Trophoblast cell (in vitro differentiated cells and primary cell): ENCODE measurements at regions not wholly inside any gene's neighbourhood (a gene's known extent, or its start where the extent isn't known, plus 50 kb on each side); places are given as distances from the start of the nearest gene placed in this dataset.

ENCODE experiments used
- DNase-seq, 2 donors: peaks; one replicate each; pipeline ENCODE4 v3.0.0-alpha.2; 2016
- H2AFZ ChIP-seq: 2 replicates; pipeline ENCODE4 v1.6.1; 2013; ENCODE audit warnings: low read length, moderate library complexity, mild to moderate bottlenecking; ENCODE audit not compliant: insufficient read depth, poor library complexity
- H2AK5ac ChIP-seq: 2 replicates; pipeline ENCODE4 v1.6.1; 2013; ENCODE audit warnings: mild to moderate bottlenecking, low read length
- H2BK120ac ChIP-seq: 2 replicates; pipeline ENCODE4 v1.6.1; 2013; ENCODE audit warnings: low read length, mild to moderate bottlenecking, moderate library complexity; ENCODE audit not compliant: insufficient read depth, poor library complexity
- H2BK12ac ChIP-seq: 2 replicates; pipeline ENCODE4 v1.6.1; 2013; ENCODE audit warnings: mild to moderate bottlenecking, low read length, moderate library complexity
- H2BK5ac ChIP-seq: 2 replicates; pipeline ENCODE4 v1.6.1; 2013; ENCODE audit warnings: low read length, low read depth, moderate library complexity, mild to moderate bottlenecking; ENCODE audit not compliant: poor library complexity
- H3K14ac ChIP-seq: 2 replicates; pipeline ENCODE4 v1.6.1; 2013; ENCODE audit warnings: mild to moderate bottlenecking, low read length
- H3K18ac ChIP-seq: 2 replicates; pipeline ENCODE4 v1.6.1; 2013; ENCODE audit warnings: mild to moderate bottlenecking, low read length
- H3K23ac ChIP-seq: 2 replicates; pipeline ENCODE4 v1.6.1; 2013; ENCODE audit warnings: low read length
- H3K27ac ChIP-seq: 2 replicates; pipeline ENCODE4 v1.5.1; 2013; ENCODE audit warnings: low read depth, mild to moderate bottlenecking, inconsistent platforms, low read length, moderate library complexity
- H3K27me3 ChIP-seq: 2 replicates; pipeline ENCODE4 v1.6.1; 2013; ENCODE audit warnings: inconsistent platforms, mild to moderate bottlenecking, low read length, moderate library complexity; ENCODE audit not compliant: insufficient read depth
- H3K36me3 ChIP-seq, 2 experiments: 1 replicate in 1 of 2; 2 replicates in 1 of 2; pipeline ENCODE4 v1.6.1; 2013; ENCODE audit warnings: low read length in 2 of 2, mild to moderate bottlenecking in 2 of 2, moderate library complexity in 1 of 2; ENCODE audit not compliant: insufficient read depth in 2 of 2, control insufficient read depth in 1 of 2
- H3K4ac ChIP-seq: 2 replicates; pipeline ENCODE4 v1.6.1; 2013; ENCODE audit warnings: low read depth, mild to moderate bottlenecking, low read length, moderate library complexity
- H3K4me1 ChIP-seq, 2 experiments: 1 replicate in 1 of 2; 2 replicates in 1 of 2; pipeline ENCODE4 v1.6.1; 2013; ENCODE audit warnings: low read length in 2 of 2, mild to moderate bottlenecking in 2 of 2, moderate library complexity in 1 of 2; ENCODE audit not compliant: insufficient read depth in 2 of 2, control insufficient read depth in 1 of 2
- H3K4me2 ChIP-seq: 2 replicates; pipeline ENCODE4 v1.6.1; 2013; ENCODE audit warnings: inconsistent platforms, mild to moderate bottlenecking, low read length, moderate library complexity
- H3K4me3 ChIP-seq: 2 replicates; pipeline ENCODE4 v1.5.1; 2013; ENCODE audit warnings: mild to moderate bottlenecking, low read depth, low read length, inconsistent platforms
- H3K79me1 ChIP-seq: one replicate; pipeline ENCODE4 v1.6.1; 2013; ENCODE audit warnings: low read length
- H3K79me2 ChIP-seq: 2 replicates; pipeline ENCODE4 v1.6.1; 2013; ENCODE audit warnings: low read length, mild to moderate bottlenecking; ENCODE audit not compliant: control insufficient read depth, insufficient read depth, poor library complexity
- H3K9ac ChIP-seq: 2 replicates; pipeline ENCODE4 v1.6.1; 2013; ENCODE audit warnings: mild to moderate bottlenecking, low read length
- H3K9me3 ChIP-seq: 2 replicates; pipeline ENCODE4 v1.6.1; 2013; ENCODE audit warnings: low read depth, mild to moderate bottlenecking, control low read depth, inconsistent platforms, low read length; ENCODE audit not compliant: insufficient read depth
- H4K12ac ChIP-seq: 2 replicates; pipeline ENCODE4 v1.6.1; 2013; ENCODE audit warnings: low read depth, mild to moderate bottlenecking, low read length, moderate library complexity
- H4K8ac ChIP-seq: 2 replicates; pipeline ENCODE4 v1.6.1; 2013; ENCODE audit warnings: low read depth, mild to moderate bottlenecking, low read length, moderate library complexity
- H4K91ac ChIP-seq: one replicate; pipeline ENCODE4 v1.6.1; 2013; ENCODE audit warnings: low read depth, mild to moderate bottlenecking, low read length, moderate library complexity
- WGBS: extraction: QIAGEN DNeasy Blood & Tissue Kit; methylation state at CpG from one replicate; pipeline ENCODE4 v1.1.7; 2013; ENCODE audit warnings: missing lambda C conversion rate; ENCODE audit not compliant: insufficient read length, insufficient coverage; ENCODE audit errors: extremely low coverage; 5-methylcytosine and 5-hydroxymethylcytosine counted together

GRCh38 chr20:55782224-55782911, 223.0 kb downstream of the CBLN4 start:
- H3K9ac ChIP-seq = no peak overlapping the region
- no peak for DNase-seq
- H3K79me2 ChIP-seq = no peaks in the 10 kb centered on the region
- no peak overlapping the region for H3K4me2 ChIP-seq
- H2AFZ ChIP-seq = no peak overlapping the region
- H3K79me1 ChIP-seq = no peaks in the 10 kb centered on the region
- no peak overlapping the region for H3K4me3 ChIP-seq
- no peak overlapping the region for H3K18ac ChIP-seq
- no peak overlapping the region for H3K14ac ChIP-seq
- no peak overlapping the region for H4K8ac ChIP-seq
- no peak overlapping the region for H2BK120ac ChIP-seq
- no peaks in the 10 kb centered on the region for H3K9me3 ChIP-seq
- no peak overlapping the region for H3K4ac ChIP-seq
- no peak overlapping the region for H2BK5ac ChIP-seq
- no peaks in the 10 kb centered on the region for H3K4me1 ChIP-seq
- no peak overlapping the region for H4K12ac ChIP-seq
- no peak overlapping the region for H2AK5ac ChIP-seq
- H2BK12ac ChIP-seq = no peak overlapping the region
- WGBS = no CpG with 5 or more reads among the region's 5 CpGs
- H4K91ac ChIP-seq = no peak overlapping the region
- no peaks in the 10 kb centered on the region for H3K27me3 ChIP-seq
- H3K36me3 ChIP-seq = no peaks in the 10 kb centered on the region
- H3K23ac ChIP-seq = no peak overlapping the region
- no peak overlapping the region for H3K27ac ChIP-seq

DNA sequence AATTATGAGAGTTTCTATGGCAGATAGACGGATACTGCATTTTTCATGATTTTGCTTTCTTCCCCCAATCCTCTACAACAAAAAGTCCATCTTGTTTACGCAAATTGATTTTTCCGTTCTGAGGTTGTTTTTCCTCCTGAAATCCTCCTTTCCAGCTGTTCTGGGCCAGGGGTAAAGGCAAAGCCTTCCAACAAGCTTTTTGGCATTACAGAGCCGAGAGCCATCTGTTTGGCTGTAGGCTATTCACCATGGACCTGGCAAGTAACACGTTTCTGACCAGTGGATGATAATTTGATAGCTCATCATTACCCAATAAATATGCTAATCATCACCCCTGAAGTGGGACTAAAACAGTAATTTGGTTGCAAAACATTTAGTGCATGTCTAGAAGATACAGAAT, 226.5 kb downstream of the CBLN4 start:
- Histone ChIP-seq H3K4ac (no peak overlapping the region), H3K9ac (no peak overlapping the region), H3K14ac (no peak overlapping the region), H3K4me1 (no peaks in the 10 kb centered on the region), H3K18ac (no peak overlapping the region), H3K9me3 (no peaks in the 10 kb centered on the region), H3K4me3 (no peak overlapping the region), H2AK5ac (no peak overlapping the region), H3K79me1 (no peaks in the 10 kb centered on the region), H3K23ac (no peak overlapping the region), H2BK5ac (no peak overlapping the region), H2BK120ac (no peak overlapping the region), H4K12ac (no peak overlapping the region), H2BK12ac (no peak overlapping the region), H4K8ac (no peak overlapping the region), H4K91ac (no peak overlapping the region), H3K79me2 (no peaks in the 10 kb centered on the region), H3K27me3 (no peaks in the 10 kb centered on the region), H3K27ac (no peak overlapping the region), H2AFZ (no peak overlapping the region), H3K4me2 (no peak overlapping the region), H3K36me3 (no peaks in the 10 kb centered on the region)
- DNase-seq = no peak
- WGBS = no CpG with 5 or more reads among the region's 5 CpGs

DNA sequence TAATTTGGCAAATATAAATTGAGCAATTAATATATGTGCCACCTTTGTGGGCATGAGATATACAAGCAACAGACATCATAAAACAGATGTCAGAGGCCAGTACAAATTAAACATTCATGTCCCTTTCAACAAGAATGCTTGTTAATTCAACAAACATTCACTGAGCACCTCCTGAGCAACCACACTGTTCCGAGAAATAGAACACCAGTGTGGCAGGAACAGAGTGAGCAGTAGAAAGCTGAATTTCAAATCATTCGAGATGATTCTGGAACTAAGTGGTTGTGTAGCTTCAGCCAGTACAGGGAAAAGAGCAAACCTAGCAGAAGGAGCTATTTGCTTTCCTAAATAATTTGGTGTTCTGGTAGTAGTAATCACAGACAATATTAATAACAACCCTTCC, 227.7 kb downstream of the CBLN4 start:
- no peaks in the 10 kb centered on the region for H3K27me3 ChIP-seq
- no peak overlapping the region for H3K14ac ChIP-seq
- H4K12ac ChIP-seq = no peak overlapping the region
- H4K8ac ChIP-seq = no peak overlapping the region
- no peaks in the 10 kb centered on the region for H3K9me3 ChIP-seq
- no peak overlapping the region for H3K4me3 ChIP-seq
- no peaks in the 10 kb centered on the region for H3K79me2 ChIP-seq
- no peaks in the 10 kb centered on the region for H3K79me1 ChIP-seq
- no peak overlapping the region for H2BK120ac ChIP-seq
- H4K91ac ChIP-seq = no peak overlapping the region
- no peak overlapping the region for H3K9ac ChIP-seq
- no peaks in the 10 kb centered on the region for H3K4me1 ChIP-seq
- no peak overlapping the region for H2BK12ac ChIP-seq
- no peaks in the 10 kb centered on the region for H3K36me3 ChIP-seq
- no peak overlapping the region for H3K18ac ChIP-seq
- WGBS = no CpG with 5 or more reads among the region's 2 CpGs
- no peak overlapping the region for H3K23ac ChIP-seq
- no peak overlapping the region for H3K27ac ChIP-seq
- H2AK5ac ChIP-seq = no peak overlapping the region
- H2BK5ac ChIP-seq = no peak overlapping the region
- no peak overlapping the region for H2AFZ ChIP-seq
- H3K4me2 ChIP-seq = no peak overlapping the region
- no peak for DNase-seq
- no peak overlapping the region for H3K4ac ChIP-seq

GRCh38 chr20:55776176-55776575, 229.1 kb downstream of the CBLN4 start:
- Histone ChIP-seq H2AK5ac (no peak overlapping the region), H4K12ac (no peak overlapping the region), H3K14ac (no peak overlapping the region), H3K9me3 (no peaks in the 10 kb centered on the region), H3K9ac (no peak overlapping the region), H2BK5ac (no peak overlapping the region), H3K18ac (no peak overlapping the region), H2BK120ac (no peak overlapping the region), H3K36me3 (no peaks in the 10 kb centered on the region), H3K79me2 (no peaks in the 10 kb centered on the region), H3K23ac (no peak overlapping the region), H3K4ac (no peak overlapping the region), H3K27me3 (no peaks in the 10 kb centered on the region), H3K27ac (no peak overlapping the region), H3K79me1 (no peaks in the 10 kb centered on the region), H2AFZ (no peak overlapping the region), H3K4me1 (no peaks in the 10 kb centered on the region), H2BK12ac (no peak overlapping the region), H3K4me2 (no peak overlapping the region), H4K91ac (no peak overlapping the region), H3K4me3 (no peak overlapping the region), H4K8ac (no peak overlapping the region)
- no peak for DNase-seq
- WGBS = no CpG with 5 or more reads among the region's 3 CpGs
